Adrenal gland (tissue), 9 donors: ENCODE measurements at regions not wholly inside any gene's neighbourhood (a gene's known extent, or its start where the extent isn't known, plus 50 kb on each side); places are given as distances from the start of the nearest gene placed in this dataset.

Source experiments
- DNase-seq, 7 donors: peaks; one replicate each; pipeline ENCODE4 v3.0.0-alpha.2; 2019 to 2020
- H3K27ac ChIP-seq, 5 donors: fragments of 200-600 bp; sonication (generic) in 4 of 5; 1 replicate in 3 of 5; 2 replicates in 2 of 5; pipeline versions ENCODE4 v1.5.1 to v1.8.0; 2016 to 2020; ENCODE audit warnings: mild to moderate bottlenecking in 1 of 5
- H3K27me3 ChIP-seq: fragments of 200-600 bp; 2 replicates; pipeline ENCODE4 v1.8.0; 2021
- H3K36me3 ChIP-seq, 2 donors: fragments of 200-600 bp; replicated peaks in 1 of 2; 1 replicate in 1 of 2; 2 replicates in 1 of 2; pipeline versions ENCODE4 v1.5.1 to v1.8.0; 2018 to 2022
- H3K4me1 ChIP-seq, 2 donors: fragments of 200-600 bp; replicated peaks in 1 of 2; 1 replicate in 1 of 2; 2 replicates in 1 of 2; pipeline versions ENCODE4 v1.5.1 to v1.8.0; 2018 to 2021
- H3K4me3 ChIP-seq, 4 donors: fragments of 200-600 bp; sonication (generic) in 3 of 4; one replicate each; pipeline ENCODE4 v1.5.1; 2016 to 2018
- H3K9me3 ChIP-seq, 3 donors: fragments of 200-600 bp; sonication (generic) in 1 of 3; replicated peaks in 1 of 3; 1 replicate in 2 of 3; 2 replicates in 1 of 3; pipeline versions ENCODE4 v1.5.1 to v1.8.0; 2016 to 2021
- POLR2A ChIP-seq, 2 donors: fragments of 450-650 bp; IDR thresholded peaks; one replicate each; pipeline ENCODE4 v1.6.1; 2017; ENCODE audit warnings: antibody characterized with exemption in 2 of 2, mild to moderate bottlenecking in 2 of 2, moderate library complexity in 1 of 2
- WGBS, 4 donors: extraction: QIAGEN DNeasy Blood & Tissue Kit in 2 of 4; methylation state at CpG; one replicate each; pipeline versions ENCODE4 v1.1.5 to v1.1.7; 2013 to 2017; 5-methylcytosine and 5-hydroxymethylcytosine counted together
- intact Hi-C, 2 donors: fragments of 100-400 bp; cut with DNase I; formaldehyde crosslinking; loops; one replicate each; pipeline versions ENCODE4 v1.14.1 to v1.15.0; 2022 to 2023
- TF ChIP-seq, protein P1 (sequence below), 6 experiments: fragments of 450-650 bp in 4 of 6; fragments of 200-600 bp in 2 of 6; sonication (generic) in 1 of 6; IDR thresholded peaks; 1 replicate in 5 of 6; 2 replicates in 1 of 6; pipeline versions ENCODE4 v1.5.1 to v1.8.0; 2016 to 2021; ENCODE audit warnings: antibody characterized with exemption in 6 of 6, mild to moderate bottlenecking in 2 of 6, moderate library complexity in 1 of 6
- donor health status: healthy with polysubstance abuse.
- donor health status: Bipolar disorder and iron deficiency.
- donor health status: DM: yes; HTN: yes; CAD: no.
- donor health status: DM: no; HTN: no; CAD: no.
- donor health status: DM: no; HTN: no; CAD: no.

DNA sequence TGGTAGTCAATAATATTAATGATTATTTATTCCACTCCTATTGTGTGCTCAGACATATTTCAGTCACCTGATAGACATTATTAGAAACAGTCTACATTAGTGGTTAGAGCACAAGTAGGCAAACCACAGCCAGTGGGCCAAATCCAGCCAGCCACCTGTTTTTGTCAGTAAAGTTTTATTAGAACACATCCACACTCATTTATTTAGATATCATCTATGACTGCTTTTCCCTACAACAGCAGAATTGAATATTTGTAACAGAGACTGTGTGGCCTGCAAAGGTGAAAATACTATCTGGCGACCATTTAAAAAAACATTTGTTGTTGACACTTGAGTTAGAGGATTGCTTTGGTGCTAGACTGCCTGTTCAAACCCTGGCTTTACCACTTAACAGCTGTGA lies 220.0 kb upstream of the ZFP64 start:
- TF ChIP-seq, protein P1, sequence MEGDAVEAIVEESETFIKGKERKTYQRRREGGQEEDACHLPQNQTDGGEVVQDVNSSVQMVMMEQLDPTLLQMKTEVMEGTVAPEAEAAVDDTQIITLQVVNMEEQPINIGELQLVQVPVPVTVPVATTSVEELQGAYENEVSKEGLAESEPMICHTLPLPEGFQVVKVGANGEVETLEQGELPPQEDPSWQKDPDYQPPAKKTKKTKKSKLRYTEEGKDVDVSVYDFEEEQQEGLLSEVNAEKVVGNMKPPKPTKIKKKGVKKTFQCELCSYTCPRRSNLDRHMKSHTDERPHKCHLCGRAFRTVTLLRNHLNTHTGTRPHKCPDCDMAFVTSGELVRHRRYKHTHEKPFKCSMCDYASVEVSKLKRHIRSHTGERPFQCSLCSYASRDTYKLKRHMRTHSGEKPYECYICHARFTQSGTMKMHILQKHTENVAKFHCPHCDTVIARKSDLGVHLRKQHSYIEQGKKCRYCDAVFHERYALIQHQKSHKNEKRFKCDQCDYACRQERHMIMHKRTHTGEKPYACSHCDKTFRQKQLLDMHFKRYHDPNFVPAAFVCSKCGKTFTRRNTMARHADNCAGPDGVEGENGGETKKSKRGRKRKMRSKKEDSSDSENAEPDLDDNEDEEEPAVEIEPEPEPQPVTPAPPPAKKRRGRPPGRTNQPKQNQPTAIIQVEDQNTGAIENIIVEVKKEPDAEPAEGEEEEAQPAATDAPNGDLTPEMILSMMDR (IDR thresholded peaks at IDR 0.05): no peak
- TF ChIP-seq POLR2A (IDR thresholded peaks at IDR 0.05): no peak
- Histone ChIP-seq H3K27me3 (no peaks in the 10 kb centered on the region), H3K4me3 (no peak overlapping the region), H3K9me3 (no peaks in the 10 kb centered on the region), H3K4me1 (no peaks in the 10 kb centered on the region), H3K36me3 (no peaks in the 10 kb centered on the region), H3K27ac (no peak overlapping the region)
- DNase-seq: no peak
- 87 to 95% (median 91%) methylated on average over 1 of the region's 1 CpG for WGBS, 4 donors
- intact Hi-C loops: no loop called here

DNA sequence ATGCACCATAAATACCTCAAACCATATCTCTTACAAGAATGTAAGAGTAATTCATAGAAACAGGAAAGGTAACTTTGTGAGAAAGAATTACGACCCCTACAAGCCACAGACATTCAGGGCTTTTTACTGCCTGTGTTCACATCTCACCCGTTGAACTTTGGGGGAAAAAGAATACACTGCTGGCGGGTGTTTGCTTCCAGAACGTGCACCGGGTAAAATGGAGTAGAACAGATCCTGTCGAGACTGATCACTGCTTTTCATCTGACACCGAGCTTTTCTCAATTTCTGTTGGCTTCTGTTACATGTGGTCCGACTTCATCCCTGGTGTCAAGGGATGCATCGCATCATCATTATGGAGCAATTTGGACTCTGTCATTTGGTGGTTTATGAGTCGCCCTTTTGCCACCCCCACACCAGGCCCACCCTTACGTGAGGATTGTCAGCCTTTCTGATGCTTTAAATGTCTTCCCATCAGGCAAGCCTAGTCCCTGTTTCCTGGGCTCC lies 219.2 kb upstream of the ZFP64 start:
- Histone ChIP-seq H3K4me3 (no peak overlapping the region), H3K4me1 (no peaks in the 10 kb centered on the region), H3K27me3 (no peaks in the 10 kb centered on the region), H3K9me3 (no peaks in the 10 kb centered on the region), H3K36me3 (no peaks in the 10 kb centered on the region), H3K27ac (no peak overlapping the region)
- TF ChIP-seq POLR2A (IDR thresholded peaks at IDR 0.05): no peak
- TF ChIP-seq, protein P1 (IDR thresholded peaks at IDR 0.05): no peak
- 51 to 67% (median 61%) methylated on average over 11 of the region's 11 CpGs for WGBS, 4 donors
- no peak for DNase-seq
- intact Hi-C loops: no loop called here

DNA sequence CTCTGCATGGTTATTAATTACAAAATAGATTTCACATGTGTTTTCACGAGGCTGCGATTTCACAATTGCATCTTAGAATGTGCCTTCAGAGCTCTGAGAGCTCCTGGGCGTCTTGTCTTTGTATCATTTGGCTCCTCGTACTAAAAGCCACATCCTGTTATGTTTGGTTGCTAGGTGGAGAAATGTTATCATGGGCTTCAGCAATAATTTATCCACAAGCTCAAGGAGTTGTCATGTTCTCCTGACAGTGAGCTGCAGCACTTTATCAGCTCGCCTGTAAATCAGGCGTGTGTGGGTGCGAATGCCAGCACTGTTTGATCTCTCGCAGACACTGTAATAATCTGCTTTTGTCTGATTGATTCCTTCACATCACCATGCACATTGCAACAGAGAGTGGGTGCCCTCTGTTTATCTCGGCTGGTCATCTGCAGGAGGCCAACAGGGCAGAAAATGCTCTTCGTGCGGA lies 218.6 kb upstream of the ZFP64 start:
- H3K27ac ChIP-seq: no peak overlapping the region
- TF ChIP-seq, protein P1 (IDR thresholded peaks at IDR 0.05): no peak
- no peak for TF ChIP-seq POLR2A (IDR thresholded peaks at IDR 0.05)
- H3K36me3 ChIP-seq: no peaks in the 10 kb centered on the region
- no peak for DNase-seq
- 34 to 52% (median 48%) methylated on average over 11 of the region's 11 CpGs for WGBS, 4 donors
- no peak overlapping the region for H3K4me3 ChIP-seq
- H3K9me3 ChIP-seq: no peaks in the 10 kb centered on the region
- H3K4me1 ChIP-seq: no peaks in the 10 kb centered on the region
- intact Hi-C loops: no loop called here
- no peaks in the 10 kb centered on the region for H3K27me3 ChIP-seq

DNA sequence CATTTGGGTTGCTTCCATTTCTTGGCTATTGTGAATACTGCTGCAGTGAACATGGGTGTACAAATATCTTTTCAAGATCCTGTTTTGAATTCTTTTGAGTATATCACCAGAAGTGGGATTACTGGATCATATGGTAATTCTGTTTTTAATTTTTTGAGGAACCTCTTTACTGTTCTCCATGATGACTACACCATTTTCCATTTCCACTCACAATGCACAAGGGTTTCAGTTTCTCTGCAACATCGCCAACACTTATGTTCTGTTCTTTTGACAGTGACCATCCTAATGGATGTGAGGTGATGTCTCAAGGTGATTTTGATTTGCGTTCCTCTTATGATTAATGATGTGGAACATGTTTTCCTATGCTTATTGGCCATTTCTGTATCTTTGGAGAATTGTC lies 214.4 kb upstream of the ZFP64 start:
- Histone ChIP-seq H3K27ac (no peak overlapping the region), H3K9me3 (no peaks in the 10 kb centered on the region), H3K36me3 (no peaks in the 10 kb centered on the region), H3K27me3 (no peaks in the 10 kb centered on the region), H3K4me1 (no peaks in the 10 kb centered on the region), H3K4me3 (no peak overlapping the region)
- intact Hi-C loops: no loop called here
- TF ChIP-seq POLR2A (IDR thresholded peaks at IDR 0.05): no peak
- TF ChIP-seq, protein P1 (IDR thresholded peaks at IDR 0.05): no peak
- WGBS, 4 donors: 74 to 84% (median 80%) methylated on average over 2 of the region's 2 CpGs
- no peak for DNase-seq
